ENCODE measurements at regions not wholly inside any gene's neighbourhood (a gene's known extent, or its start where the extent isn't known, plus 50 kb on each side); places are given as distances from the start of the nearest gene placed in this dataset.
"Not testable (repeated sequence)": the region's sequence is repeated elsewhere in the genome, so short reads cannot be mapped to it uniquely, and the experiment has no call there.

DNA sequence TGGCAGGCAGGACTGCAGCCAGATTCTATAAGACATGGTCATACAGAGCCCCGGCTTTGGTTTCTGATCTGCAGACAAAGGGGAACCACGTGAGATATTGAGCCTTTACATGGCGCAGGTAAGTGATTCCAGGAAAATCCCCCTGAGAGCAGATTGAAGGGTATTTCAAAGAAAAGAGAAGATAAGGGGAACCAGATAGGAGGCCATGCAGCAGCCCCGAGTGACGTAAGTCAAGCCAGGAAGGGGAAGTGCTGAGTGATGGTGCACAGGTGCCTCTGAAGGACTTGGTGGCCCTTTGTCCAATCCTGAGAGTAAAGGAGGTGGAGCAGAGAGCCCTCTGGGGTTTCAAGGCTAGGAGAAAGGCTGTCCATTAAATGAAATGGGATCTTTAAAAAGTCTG lies 329.0 kb downstream of the ACTR3B start:
- no peak for DNase-seq

DNA sequence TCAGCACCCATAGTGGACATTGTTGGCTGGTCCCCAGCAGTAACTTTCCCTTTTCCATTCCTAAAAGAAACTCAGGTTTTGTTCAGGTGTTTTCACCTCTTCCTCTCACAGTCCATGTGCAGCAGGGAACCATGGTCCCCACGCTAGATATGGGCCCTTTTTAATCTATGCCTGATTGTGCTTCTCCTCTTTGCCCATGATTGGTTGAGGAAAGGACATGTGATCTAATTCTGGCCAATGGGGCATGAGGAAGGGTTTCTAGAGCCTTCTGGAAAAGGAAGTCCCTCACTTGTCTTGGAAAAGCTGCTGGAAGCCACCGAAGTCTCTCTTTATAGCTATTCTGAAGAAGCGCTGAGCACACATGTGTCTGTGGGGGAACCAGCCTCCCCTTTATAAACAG lies 330.7 kb downstream of the ACTR3B start:
- no peak for DNase-seq

DNA sequence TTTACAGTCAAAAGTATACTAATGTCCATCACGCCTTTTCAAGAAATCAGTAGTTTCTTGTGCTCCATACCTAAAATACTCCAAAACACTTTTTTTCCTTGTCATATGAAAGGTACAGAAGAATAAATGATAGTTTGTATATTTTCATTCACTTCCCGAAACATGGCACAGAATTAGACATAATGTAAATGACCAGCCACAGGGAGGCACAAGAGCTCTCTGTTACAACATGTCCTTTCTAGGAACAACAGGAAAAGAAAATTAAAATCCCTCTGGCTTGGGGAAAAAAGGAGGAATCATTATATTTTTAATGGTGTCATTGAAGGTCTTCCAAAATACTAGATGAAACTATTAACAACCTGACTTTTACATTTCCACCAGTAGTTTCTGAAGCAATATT lies 331.2 kb downstream of the ACTR3B start:
- no peak for DNase-seq

- DNase-seq = no peak
Observed at GRCh38 chr7:153091477-153091876, 331.9 kb downstream of the ACTR3B start.

DNA sequence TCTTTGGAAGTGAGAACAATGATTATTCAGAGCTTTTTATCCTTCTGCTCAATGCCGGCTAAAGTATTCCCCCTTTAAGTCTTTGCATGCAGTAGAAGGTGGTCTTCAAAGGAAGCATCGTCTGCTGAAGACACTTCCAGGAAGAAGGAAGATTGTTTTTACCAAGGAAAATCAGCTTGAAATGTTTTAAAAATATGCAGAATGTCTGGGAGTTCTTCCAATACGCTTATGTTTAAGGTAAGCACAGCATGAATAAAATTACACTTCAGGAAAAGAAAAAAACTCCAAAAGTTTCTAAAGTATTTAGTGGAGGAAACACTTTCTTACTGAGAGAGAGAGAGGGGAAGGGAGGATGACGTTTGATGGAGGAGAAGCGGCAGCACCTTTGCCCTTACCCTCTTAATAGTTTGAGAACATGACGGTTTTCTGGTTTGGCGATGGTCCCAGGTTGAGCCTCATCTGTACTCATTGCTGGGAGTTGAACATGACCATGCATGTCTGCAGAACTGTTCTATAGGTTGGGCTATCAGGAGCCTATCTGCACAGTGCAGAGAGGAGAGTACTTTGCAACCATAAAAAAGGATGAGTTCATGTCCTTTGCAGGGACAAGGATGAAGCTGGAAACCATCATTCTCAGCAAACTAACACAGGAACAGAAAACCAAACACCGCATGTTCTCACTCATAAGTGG lies 338.1 kb downstream of the ACTR3B start:
- no peak for DNase-seq

DNA sequence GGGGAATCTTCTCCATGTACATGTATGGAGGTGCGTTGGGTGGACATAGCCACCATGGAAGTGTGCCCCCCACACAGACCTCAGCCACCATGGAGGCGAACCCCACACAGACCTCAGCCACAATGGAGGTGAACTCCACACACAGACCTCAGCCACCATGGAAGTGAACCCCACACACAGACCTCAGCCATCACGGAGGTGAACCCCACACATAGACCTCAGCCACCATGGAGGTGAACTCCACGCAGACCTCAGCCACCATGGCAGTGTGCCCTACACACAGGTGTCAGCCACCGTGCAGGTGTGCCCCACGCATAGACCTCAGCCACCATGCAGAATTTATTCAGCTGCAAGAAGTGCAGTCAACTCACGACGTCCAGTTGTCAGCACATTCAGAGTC lies 339.7 kb downstream of the ACTR3B start:
- DNase-seq = no peak

DNA sequence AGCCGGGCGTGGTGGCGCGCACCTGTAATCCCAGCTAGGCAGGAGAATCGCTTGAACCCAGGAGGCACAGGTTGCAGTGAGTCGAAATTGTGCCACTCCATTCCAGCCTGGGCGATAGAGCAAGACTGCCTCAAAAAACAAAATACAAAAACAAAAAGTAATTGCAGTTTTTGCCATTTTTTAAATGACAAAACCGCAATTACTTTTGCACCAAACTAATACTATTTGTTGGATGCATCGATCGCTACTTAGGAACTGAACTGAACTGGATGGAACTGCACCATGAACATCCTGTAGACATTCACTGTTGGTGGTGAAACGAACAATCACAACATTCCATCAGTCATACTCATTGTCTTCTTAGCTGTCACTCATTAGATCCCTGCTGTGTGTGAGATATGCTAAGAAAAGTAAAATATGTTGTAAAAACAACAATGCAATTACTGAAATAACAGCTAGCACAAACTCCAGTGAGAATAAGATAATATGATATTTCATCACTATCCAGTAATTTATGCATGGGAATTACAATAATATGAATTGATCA lies 341.2 kb downstream of the ACTR3B start:
- no peak for DNase-seq

- no peak for DNase-seq
Observed at GRCh38 chr7:153103202-153103601, 343.6 kb downstream of the ACTR3B start.

DNA sequence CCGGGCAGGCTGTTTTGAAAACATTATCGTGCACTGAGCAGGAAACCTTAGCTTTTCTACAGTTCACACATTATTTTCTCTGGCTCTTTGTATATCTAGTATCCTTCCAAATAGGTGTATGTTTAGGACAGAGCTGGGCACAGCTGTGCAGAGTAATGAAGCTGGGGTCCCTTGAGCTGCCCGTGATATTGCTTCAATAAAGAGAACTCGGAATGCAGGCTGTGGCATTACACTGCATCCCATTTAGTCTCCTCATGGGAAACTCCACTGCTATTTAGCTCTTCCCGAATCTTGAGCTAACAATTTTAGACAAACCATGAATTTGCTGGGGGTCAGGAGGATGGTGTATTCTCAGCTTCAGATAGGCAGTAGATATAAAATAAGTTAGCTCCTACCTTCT lies 348.3 kb downstream of the ACTR3B start:
- DNase-seq = no peak

DNA sequence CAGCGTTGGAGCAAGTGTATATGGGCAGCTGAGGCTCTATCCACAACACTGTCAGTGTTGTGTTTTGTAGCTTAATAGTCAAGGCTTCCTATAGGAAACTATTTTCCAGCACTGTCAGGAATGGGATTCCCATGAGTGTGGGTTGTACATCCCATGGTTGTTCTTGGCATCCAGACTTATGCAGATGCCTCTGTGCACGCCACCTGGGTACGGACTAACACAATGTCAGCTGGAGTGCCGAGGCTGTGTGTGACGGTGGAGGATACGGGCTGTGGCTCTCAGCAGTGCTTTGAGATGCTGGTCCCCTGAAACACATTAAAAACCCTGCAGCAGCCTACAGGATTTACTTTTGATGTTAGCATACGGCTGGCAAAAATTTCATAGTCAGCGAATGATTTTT lies 350.0 kb downstream of the ACTR3B start:
- DNase-seq = no peak

DNA sequence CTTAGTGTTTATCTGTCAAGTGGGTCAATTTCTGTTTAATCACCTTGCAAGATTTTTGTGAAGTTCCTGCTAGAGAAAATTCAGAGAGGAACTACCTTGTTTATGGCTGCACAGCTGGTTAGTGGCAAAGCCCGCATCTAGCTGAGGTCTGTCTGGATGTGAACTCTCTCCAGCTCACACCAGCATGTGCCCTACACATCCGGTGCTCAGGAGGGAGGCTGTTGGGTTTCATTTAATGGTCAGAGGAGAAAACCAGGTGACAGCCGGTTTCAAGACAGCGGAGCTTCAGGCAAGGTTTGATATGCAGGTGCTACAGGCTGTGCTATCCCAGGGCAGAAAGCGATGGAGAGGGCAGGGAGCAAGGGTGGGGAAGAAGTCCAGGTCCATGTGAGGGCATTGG lies 351.1 kb downstream of the ACTR3B start:
- DNase-seq = no peak

GRCh38 chr7:153122255-153122654 lies 362.7 kb downstream of the ACTR3B start:
- DNase-seq = not testable (repeated sequence)

DNA sequence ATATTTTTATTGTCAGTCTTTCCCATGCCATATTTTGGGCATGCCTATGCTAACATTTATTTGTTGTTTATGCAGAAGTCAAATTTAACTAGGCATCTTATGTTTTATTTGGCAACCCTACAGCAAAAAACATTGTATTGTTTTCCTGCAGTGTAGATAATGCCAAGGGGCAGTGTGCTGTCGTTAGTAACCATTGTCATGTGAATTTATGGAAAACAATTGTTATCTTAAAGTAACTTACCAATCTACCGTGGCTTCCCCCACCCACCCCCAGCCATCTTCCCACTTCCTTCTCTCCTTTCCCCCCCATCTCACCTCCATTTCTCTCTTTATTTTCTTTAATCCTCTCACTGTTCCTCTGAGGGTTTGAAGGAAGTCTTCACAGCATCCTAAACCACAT lies 370.5 kb downstream of the ACTR3B start:
- no peak for DNase-seq

GRCh38 chr7:153151766-153152165 lies 392.2 kb downstream of the ACTR3B start:
- DNase-seq = no peak

- no peak for DNase-seq
Observed at GRCh38 chr7:153152801-153153422, 393.4 kb downstream of the ACTR3B start.

DNA sequence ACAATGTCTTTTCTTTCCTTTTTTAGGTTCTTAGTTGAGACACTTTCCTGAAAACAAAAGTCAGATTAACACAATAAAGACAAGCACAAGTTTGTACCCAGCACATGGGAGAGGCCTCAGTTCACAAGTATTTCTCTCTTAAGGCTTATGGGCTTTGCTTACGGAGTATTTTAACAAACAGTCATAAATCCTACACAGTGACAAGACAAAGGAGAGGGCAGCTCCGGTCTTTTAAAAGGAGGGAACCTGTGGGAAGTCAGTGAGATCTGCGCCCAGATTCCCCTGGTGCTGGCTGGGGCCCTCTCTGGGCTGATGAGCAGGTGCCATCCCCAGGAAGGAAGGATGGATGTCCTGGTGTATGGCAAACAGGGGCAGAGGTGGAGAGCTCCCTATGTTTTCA lies 398.6 kb downstream of the ACTR3B start:
- DNase-seq = no peak

- DNase-seq = no peak
Observed at GRCh38 chr7:153170287-153170686, 410.7 kb downstream of the ACTR3B start.

- no peak for DNase-seq
Observed at GRCh38 chr7:153185936-153186335, 426.4 kb downstream of the ACTR3B start.

GRCh38 chr7:153188161-153188560 lies 428.6 kb downstream of the ACTR3B start:
- no peak for DNase-seq

- DNase-seq = no peak
Observed at GRCh38 chr7:153188630-153189029, 429.1 kb downstream of the ACTR3B start.

- DNase-seq = no peak
Observed at GRCh38 chr7:153190452-153190851, 430.9 kb downstream of the ACTR3B start.

GRCh38 chr7:153190986-153191385 lies 431.4 kb downstream of the ACTR3B start:
- DNase-seq = no peak

DNA sequence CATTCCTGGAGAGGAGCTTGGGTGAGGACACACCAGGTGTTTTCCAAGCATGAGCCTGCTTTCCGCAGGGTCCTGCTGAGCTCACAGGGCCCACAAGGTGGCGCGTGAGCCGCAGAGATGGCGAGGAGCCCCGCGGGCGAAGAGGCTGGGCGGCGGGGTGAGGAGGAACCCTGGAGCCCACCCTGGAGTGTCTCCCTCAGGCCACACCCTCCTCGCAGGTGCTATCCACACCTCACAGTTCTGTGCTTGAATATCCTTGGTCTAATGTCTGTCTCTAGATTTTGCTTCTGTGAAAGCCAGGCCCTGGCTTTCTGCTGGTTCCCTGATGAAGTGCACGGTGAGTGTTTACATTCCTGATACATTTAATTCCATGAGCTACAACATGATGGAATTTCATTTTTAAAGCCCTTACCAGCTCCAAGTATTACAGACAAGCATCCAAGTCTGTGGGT lies 433.6 kb downstream of the ACTR3B start:
- DNase-seq = peak; percentile 52

GRCh38 chr7:153217032-153217431 lies 457.5 kb downstream of the ACTR3B start:
- DNase-seq = no peak

DNA sequence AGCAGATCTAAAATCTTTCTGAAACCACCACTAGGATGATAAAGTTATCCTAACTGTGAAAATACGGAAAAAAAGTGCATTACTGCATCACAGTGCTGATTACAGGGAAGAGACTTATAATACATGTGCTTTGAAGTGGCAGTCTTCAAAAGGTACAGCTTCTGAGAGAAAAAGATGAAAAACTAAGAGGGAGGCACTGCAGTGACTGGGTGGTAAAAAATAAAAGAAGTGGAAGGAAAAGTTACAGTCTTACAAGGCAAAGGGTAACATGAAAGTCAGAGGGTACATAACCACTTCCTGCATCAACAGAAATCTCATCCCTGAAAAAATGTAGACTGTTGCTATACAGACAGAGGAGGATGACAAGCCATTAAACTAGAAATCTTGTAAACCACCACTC lies 465.3 kb downstream of the ACTR3B start:
- DNase-seq = no peak

All from right forelimb (tissue), 1 donor.